Thyroid gland (tissue), 4 donors: ENCODE measurements at regions not wholly inside any gene's neighbourhood (a gene's known extent, or its start where the extent isn't known, plus 50 kb on each side); places are given as distances from the start of the nearest gene placed in this dataset.
A peak's percentile ranks its signal among the peaks of the same experiment; 100 is the strongest.

ENCODE experiments used
- DNase-seq, 2 donors: peaks; one replicate each; pipeline ENCODE4 v3.0.0-alpha.2; 2019
- H3K27ac ChIP-seq, 3 donors: fragments of 200-600 bp; sonication (generic); 1 replicate in 2 of 3; 2 replicates in 1 of 3; pipeline ENCODE4 v1.5.1; 2016 to 2019; ENCODE audit warnings: mild to moderate bottlenecking in 1 of 3, moderate library complexity in 1 of 3
- H3K27me3 ChIP-seq: fragments of 200-600 bp; sonication (generic); one replicate; pipeline ENCODE4 v1.5.1; 2019
- H3K36me3 ChIP-seq, 2 donors: fragments of 200-600 bp; sonication (generic); one replicate each; pipeline ENCODE4 v1.5.1; 2016 to 2019
- H3K4me1 ChIP-seq, 2 donors: fragments of 200-600 bp; sonication (generic); one replicate each; pipeline ENCODE4 v1.5.1; 2017 to 2019
- H3K4me3 ChIP-seq, 3 donors: fragments of 200-600 bp; sonication (generic); replicated peaks in 1 of 3; 1 replicate in 2 of 3; 2 replicates in 1 of 3; pipeline ENCODE4 v1.5.1; 2016; ENCODE audit warnings: mild to moderate bottlenecking in 1 of 3
- H3K9me3 ChIP-seq: fragments of 200-600 bp; sonication (generic); one replicate; pipeline ENCODE4 v1.5.1; 2017
- POLR2A ChIP-seq, 2 donors: fragments of 450-650 bp; IDR thresholded peaks; one replicate each; pipeline ENCODE4 v1.6.1; 2017; ENCODE audit warnings: antibody characterized with exemption in 2 of 2, mild to moderate bottlenecking in 2 of 2, moderate library complexity in 1 of 2
- WGBS, 2 donors: methylation state at CpG; one replicate each; pipeline ENCODE4 v1.1.5; 2017; 5-methylcytosine and 5-hydroxymethylcytosine counted together
- intact Hi-C: fragments of 100-400 bp; cut with DNase I; formaldehyde crosslinking; loops from one replicate; pipeline ENCODE4 v1.15.1; 2023
- TF ChIP-seq, protein P1 (sequence below), 6 experiments: fragments of 200-600 bp in 3 of 6; fragments of 450-650 bp in 3 of 6; sonication (generic) in 3 of 6; IDR thresholded peaks; one replicate each; pipeline ENCODE4 v1.5.1; 2016 to 2019; ENCODE audit warnings: antibody characterized with exemption in 6 of 6, mild to moderate bottlenecking in 2 of 6, inconsistent platforms in 1 of 6, moderate library complexity in 1 of 6

DNA sequence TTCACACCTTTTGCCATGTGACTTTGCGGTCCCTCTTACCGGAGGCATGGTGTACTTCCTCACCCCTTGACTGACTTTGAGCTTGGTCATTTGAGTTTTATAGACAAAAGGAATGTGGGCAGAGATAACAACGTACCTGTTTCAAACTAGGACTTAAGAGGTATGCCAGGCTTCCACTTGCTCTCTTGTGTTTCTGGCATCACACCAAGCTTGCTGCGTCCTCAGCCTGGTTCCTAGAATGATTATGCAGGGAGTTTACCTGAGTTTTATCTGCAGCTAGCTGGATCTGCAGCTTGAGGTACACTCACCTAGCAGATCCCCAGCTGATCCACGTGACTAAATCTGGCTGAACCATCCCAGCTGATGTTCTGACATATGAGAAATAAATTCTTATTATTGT, 66.2 kb downstream of the PLK2 start:
- Histone ChIP-seq H3K27ac (no peak overlapping the region), H3K4me3 (no peak overlapping the region), H3K9me3 (no peaks in the 10 kb centered on the region), H3K4me1 (peaks cover 0 to 3% of the 10 kb centered on the region in 2 donors), H3K27me3 (no peaks in the 10 kb centered on the region), H3K36me3 (no peaks in the 10 kb centered on the region)
- WGBS, 2 donors = 27 to 38% methylated on average over 5 of the region's 5 CpGs
- TF ChIP-seq POLR2A (IDR thresholded peaks at IDR 0.05) = no peak
- TF ChIP-seq, protein P1, sequence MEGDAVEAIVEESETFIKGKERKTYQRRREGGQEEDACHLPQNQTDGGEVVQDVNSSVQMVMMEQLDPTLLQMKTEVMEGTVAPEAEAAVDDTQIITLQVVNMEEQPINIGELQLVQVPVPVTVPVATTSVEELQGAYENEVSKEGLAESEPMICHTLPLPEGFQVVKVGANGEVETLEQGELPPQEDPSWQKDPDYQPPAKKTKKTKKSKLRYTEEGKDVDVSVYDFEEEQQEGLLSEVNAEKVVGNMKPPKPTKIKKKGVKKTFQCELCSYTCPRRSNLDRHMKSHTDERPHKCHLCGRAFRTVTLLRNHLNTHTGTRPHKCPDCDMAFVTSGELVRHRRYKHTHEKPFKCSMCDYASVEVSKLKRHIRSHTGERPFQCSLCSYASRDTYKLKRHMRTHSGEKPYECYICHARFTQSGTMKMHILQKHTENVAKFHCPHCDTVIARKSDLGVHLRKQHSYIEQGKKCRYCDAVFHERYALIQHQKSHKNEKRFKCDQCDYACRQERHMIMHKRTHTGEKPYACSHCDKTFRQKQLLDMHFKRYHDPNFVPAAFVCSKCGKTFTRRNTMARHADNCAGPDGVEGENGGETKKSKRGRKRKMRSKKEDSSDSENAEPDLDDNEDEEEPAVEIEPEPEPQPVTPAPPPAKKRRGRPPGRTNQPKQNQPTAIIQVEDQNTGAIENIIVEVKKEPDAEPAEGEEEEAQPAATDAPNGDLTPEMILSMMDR (IDR thresholded peaks at IDR 0.05) = no peak
- intact Hi-C loops = no loop called here
- DNase-seq = peak; percentile 80 to 85

DNA sequence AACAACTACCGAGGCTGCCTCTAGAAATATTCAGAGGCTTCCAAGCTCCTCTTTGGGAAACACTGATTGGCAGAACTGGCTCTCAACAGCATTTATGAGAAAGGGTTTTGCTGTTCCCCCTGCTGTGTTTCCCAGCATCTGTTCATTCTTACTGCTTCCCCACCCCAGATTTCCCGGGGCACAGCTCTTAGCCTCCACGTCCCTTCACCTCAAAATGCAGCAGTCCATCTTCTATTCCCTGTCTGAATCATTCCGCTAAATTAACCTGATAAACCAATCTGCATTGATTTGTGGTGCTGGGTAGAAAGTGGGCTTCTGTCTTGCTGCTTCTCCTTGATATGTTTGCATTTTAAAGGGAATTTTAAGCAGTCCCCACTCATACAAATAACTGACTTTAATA, 67.4 kb downstream of the PLK2 start:
- no peak for TF ChIP-seq POLR2A (IDR thresholded peaks at IDR 0.05)
- TF ChIP-seq, protein P1 (IDR thresholded peaks at IDR 0.05) = no peak
- no peak overlapping the region for H3K27ac ChIP-seq
- peaks cover 0 to 3% of the 10 kb centered on the region in 2 donors for H3K4me1 ChIP-seq
- H3K4me3 ChIP-seq = no peak overlapping the region
- WGBS, 2 donors = 88 to 93% methylated on average over 4 of the region's 4 CpGs
- no peaks in the 10 kb centered on the region for H3K9me3 ChIP-seq
- DNase-seq = no peak
- no peaks in the 10 kb centered on the region for H3K27me3 ChIP-seq
- intact Hi-C loops = no loop called here
- no peaks in the 10 kb centered on the region for H3K36me3 ChIP-seq

DNA sequence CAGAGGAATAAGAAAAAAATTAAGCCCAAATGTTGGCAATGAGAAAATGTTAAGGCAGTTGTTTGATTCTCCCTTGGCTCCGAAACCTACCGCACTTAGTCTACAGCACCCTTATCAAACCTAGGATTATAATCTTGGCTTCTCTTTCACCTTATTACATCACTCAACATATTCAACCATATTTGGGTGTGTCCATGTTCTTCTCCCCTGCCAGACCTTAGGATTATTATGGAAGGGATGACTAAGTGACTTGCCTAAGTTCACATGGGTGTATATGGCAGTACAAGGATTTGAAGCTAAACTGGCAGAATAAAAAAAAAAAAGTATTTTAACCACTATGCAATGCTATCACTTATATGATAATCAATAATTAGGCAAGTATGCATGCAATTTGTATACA, 76.4 kb downstream of the PLK2 start:
- DNase-seq = no peak
- intact Hi-C loops = no loop called here
- WGBS, 2 donors = 92 to 99% methylated on average over 2 of the region's 2 CpGs
- Histone ChIP-seq H3K27ac (no peak overlapping the region), H3K36me3 (no peaks in the 10 kb centered on the region), H3K9me3 (no peaks in the 10 kb centered on the region), H3K27me3 (no peaks in the 10 kb centered on the region), H3K4me3 (no peak overlapping the region), H3K4me1 (no peaks in the 10 kb centered on the region)
- no peak for TF ChIP-seq POLR2A (IDR thresholded peaks at IDR 0.05)
- TF ChIP-seq, protein P1 (IDR thresholded peaks at IDR 0.05) = no peak

DNA sequence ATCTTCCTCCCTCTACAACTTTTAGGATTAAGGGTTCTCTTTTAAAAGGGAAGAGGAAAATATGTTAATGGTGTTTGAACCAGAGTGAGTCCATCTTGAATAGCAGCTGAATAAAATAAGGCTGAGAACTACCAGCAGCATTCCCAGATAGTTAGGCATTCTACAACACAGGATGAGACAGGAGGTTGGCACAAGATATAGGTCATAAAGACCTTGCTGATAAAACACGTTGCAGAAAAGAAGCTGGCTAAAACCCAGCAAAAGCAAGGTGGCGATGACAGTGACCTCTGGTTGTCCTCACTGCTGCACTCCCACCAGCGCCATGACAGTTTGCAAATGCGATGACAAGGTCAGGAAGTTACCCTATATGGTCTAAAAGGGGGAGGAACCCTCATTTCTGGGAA, 77.8 kb downstream of the PLK2 start:
- no peaks in the 10 kb centered on the region for H3K4me1 ChIP-seq
- no peaks in the 10 kb centered on the region for H3K36me3 ChIP-seq
- TF ChIP-seq, protein P1 (IDR thresholded peaks at IDR 0.05) = no peak
- TF ChIP-seq POLR2A (IDR thresholded peaks at IDR 0.05) = no peak
- H3K27ac ChIP-seq = no peak overlapping the region
- 89 to 90% methylated on average over 4 of the region's 4 CpGs for WGBS, 2 donors
- no peaks in the 10 kb centered on the region for H3K27me3 ChIP-seq
- DNase-seq = no peak
- intact Hi-C loops = no loop called here
- H3K9me3 ChIP-seq = no peaks in the 10 kb centered on the region
- no peak overlapping the region for H3K4me3 ChIP-seq

DNA sequence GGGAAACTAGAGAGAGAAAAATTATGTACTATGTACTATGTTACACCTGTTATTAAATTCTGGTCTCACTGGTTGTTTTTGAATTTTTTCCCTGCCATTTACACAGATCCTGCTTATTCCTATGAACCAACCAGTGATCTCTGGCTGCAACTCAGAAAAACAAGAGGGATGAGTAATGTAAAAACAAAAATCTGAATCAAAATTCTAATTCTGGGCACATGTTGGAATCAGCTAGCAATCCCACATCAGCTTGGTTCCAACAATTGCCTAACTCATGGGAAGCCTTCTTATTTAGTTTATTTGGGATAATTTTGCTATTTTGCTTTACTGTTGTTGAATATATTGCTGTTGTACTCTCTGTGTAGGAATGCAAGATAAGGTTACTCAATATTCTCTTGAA, 78.3 kb downstream of the PLK2 start:
- DNase-seq = no peak
- intact Hi-C loops = no loop called here
- Histone ChIP-seq H3K27ac (no peak overlapping the region), H3K27me3 (no peaks in the 10 kb centered on the region), H3K4me3 (no peak overlapping the region), H3K36me3 (no peaks in the 10 kb centered on the region), H3K9me3 (no peaks in the 10 kb centered on the region), H3K4me1 (no peaks in the 10 kb centered on the region)
- TF ChIP-seq, protein P1 (IDR thresholded peaks at IDR 0.05) = no peak
- no peak for TF ChIP-seq POLR2A (IDR thresholded peaks at IDR 0.05)
